Esophagus squamous epithelium (tissue), 5 donors: ENCODE measurements at regions not wholly inside any gene's neighbourhood (a gene's known extent, or its start where the extent isn't known, plus 50 kb on each side); places are given as distances from the start of the nearest gene placed in this dataset.

Experiments used
- DNase-seq: peaks from one replicate; lab custom pipeline; 2025; lab: John Stamatoyannopoulos, UW
- H3K27ac ChIP-seq, 4 donors: fragments of 200-600 bp; sonication (generic); one replicate each; pipeline ENCODE4 v1.5.1; 2016 to 2019; ENCODE audit warnings: mild to moderate bottlenecking in 1 of 4
- H3K27me3 ChIP-seq, 4 donors: fragments of 200-600 bp; sonication (generic); 1 replicate in 3 of 4; 2 replicates in 1 of 4; pipeline versions ENCODE4 v1.5.1 to v1.6.0; 2017 to 2021; ENCODE audit warnings: antibody characterized with exemption in 1 of 4
- H3K36me3 ChIP-seq, 3 donors: fragments of 200-600 bp; sonication (generic); one replicate each; pipeline ENCODE4 v1.5.1; 2016 to 2019
- H3K4me1 ChIP-seq, 3 donors: fragments of 200-600 bp; sonication (generic); one replicate each; pipeline ENCODE4 v1.5.1; 2017 to 2019
- H3K4me3 ChIP-seq, 4 donors: fragments of 200-600 bp; sonication (generic); 1 replicate in 3 of 4; 2 replicates in 1 of 4; pipeline ENCODE4 v1.5.1; 2016 to 2019; ENCODE audit warnings: mild to moderate bottlenecking in 2 of 4, moderate library complexity in 1 of 4
- H3K9me3 ChIP-seq, 3 donors: fragments of 200-600 bp; sonication (generic); one replicate each; pipeline ENCODE4 v1.5.1; 2016 to 2019
- POLR2A ChIP-seq, 4 donors: fragments of 450-650 bp; IDR thresholded peaks; one replicate each; pipeline ENCODE4 v1.6.1; 2017; ENCODE audit warnings: antibody characterized with exemption in 4 of 4, mild to moderate bottlenecking in 4 of 4, moderate library complexity in 3 of 4
- WGBS, 2 donors: methylation state at CpG; one replicate each; pipeline ENCODE4 v1.1.5; 2018; 5-methylcytosine and 5-hydroxymethylcytosine counted together
- intact Hi-C: fragments of 100-400 bp; cut with DNase I; formaldehyde crosslinking; loops from one replicate; pipeline ENCODE4 v1.15.0; 2022
- TF ChIP-seq, protein P1 (sequence below), 6 experiments: fragments of 450-650 bp in 4 of 6; fragments of 200-600 bp in 2 of 6; sonication (generic) in 2 of 6; IDR thresholded peaks; one replicate each; pipeline ENCODE4 v1.5.1; 2016 to 2019; ENCODE audit warnings: antibody characterized with exemption in 6 of 6, mild to moderate bottlenecking in 4 of 6, moderate library complexity in 4 of 6
- donor health status: DM: yes; HTN: yes; CAD: no.

DNA sequence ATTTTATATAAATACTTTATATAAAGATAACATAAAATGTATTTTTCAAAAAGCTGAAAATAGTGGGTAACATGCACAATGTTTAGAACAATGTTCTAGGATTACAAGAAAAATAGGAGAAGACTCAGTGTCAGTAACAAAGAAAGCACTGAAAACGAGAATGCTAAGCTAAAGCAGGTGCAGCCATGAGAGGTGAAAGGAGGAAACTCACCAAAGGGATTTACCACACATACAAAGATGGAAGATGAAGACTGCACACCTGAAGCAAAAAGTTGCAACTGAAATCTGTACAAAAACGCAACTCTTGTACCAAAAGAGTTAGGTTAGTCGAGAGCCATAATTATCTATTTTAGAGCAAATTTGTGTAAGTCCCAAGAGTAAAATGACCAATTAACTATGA is 1176.1 kb downstream of the LRFN5 start:
- intact Hi-C loops = no loop called here
- Histone ChIP-seq H3K4me3 (no peak overlapping the region), H3K9me3 (peaks cover 0 to 24% (median 10%) of the 10 kb centered on the region in 3 donors), H3K36me3 (no peaks in the 10 kb centered on the region), H3K27ac (no peak overlapping the region), H3K4me1 (no peaks in the 10 kb centered on the region), H3K27me3 (no peaks in the 10 kb centered on the region)
- 60 to 77% methylated on average over 3 of the region's 3 CpGs for WGBS, 2 donors
- TF ChIP-seq, protein P1, sequence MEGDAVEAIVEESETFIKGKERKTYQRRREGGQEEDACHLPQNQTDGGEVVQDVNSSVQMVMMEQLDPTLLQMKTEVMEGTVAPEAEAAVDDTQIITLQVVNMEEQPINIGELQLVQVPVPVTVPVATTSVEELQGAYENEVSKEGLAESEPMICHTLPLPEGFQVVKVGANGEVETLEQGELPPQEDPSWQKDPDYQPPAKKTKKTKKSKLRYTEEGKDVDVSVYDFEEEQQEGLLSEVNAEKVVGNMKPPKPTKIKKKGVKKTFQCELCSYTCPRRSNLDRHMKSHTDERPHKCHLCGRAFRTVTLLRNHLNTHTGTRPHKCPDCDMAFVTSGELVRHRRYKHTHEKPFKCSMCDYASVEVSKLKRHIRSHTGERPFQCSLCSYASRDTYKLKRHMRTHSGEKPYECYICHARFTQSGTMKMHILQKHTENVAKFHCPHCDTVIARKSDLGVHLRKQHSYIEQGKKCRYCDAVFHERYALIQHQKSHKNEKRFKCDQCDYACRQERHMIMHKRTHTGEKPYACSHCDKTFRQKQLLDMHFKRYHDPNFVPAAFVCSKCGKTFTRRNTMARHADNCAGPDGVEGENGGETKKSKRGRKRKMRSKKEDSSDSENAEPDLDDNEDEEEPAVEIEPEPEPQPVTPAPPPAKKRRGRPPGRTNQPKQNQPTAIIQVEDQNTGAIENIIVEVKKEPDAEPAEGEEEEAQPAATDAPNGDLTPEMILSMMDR (IDR thresholded peaks at IDR 0.05) = no peak
- TF ChIP-seq POLR2A (IDR thresholded peaks at IDR 0.05) = no peak
- no peak for DNase-seq

DNA sequence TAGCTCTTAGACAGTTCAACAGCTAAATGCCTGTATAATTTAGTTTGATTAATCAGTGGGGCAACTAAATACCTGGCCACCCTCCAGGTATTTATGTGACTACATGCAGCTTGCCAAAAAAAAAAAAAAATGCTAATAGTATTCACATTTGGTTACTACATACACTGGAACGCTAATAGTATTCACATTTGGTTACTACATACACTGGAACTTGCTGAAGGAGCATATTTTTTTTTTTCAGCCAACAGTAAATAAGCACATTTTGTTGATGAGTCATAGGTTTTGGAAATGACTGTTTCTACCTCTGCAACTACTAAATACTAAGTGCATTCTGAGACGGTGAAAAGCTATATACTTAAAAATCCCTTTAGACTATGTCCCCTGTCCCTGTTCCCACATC is 1172.3 kb downstream of the LRFN5 start:
- DNase-seq = no peak
- Histone ChIP-seq H3K4me1 (no peaks in the 10 kb centered on the region), H3K27me3 (no peaks in the 10 kb centered on the region), H3K27ac (no peak overlapping the region), H3K36me3 (no peaks in the 10 kb centered on the region), H3K4me3 (no peak overlapping the region), H3K9me3 (peaks cover 0 to 4% (median 0%) of the 10 kb centered on the region in 3 donors)
- no peak for TF ChIP-seq POLR2A (IDR thresholded peaks at IDR 0.05)
- TF ChIP-seq, protein P1 (IDR thresholded peaks at IDR 0.05) = no peak
- 52 to 79% methylated on average over 2 of the region's 2 CpGs for WGBS, 2 donors
- intact Hi-C loops = no loop called here

DNA sequence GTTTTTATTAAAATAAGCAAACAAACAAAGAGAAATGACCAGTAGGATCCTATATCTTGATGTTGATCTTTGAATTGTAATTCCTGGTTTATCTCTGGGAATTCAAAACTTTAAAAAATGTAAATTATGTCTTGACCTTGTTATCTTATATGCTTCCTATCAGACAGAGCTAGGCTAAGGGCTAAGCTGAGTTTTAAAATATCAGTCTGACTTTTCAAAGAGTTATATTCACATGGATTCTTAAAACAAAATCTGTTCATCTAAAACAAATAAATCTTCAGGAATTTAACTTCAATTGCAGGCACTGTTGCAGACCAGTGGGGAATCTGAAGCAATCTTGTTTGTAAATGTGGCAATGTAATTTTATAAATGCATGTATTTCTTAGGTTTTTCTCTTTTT is 1144.1 kb downstream of the LRFN5 start:
- intact Hi-C loops = no loop called here
- no peak for DNase-seq
- Histone ChIP-seq H3K27ac (no peak overlapping the region), H3K9me3 (no peaks in the 10 kb centered on the region), H3K4me1 (no peaks in the 10 kb centered on the region), H3K27me3 (no peaks in the 10 kb centered on the region), H3K4me3 (no peak overlapping the region), H3K36me3 (no peaks in the 10 kb centered on the region)
- no peak for TF ChIP-seq POLR2A (IDR thresholded peaks at IDR 0.05)
- TF ChIP-seq, protein P1 (IDR thresholded peaks at IDR 0.05) = no peak

DNA sequence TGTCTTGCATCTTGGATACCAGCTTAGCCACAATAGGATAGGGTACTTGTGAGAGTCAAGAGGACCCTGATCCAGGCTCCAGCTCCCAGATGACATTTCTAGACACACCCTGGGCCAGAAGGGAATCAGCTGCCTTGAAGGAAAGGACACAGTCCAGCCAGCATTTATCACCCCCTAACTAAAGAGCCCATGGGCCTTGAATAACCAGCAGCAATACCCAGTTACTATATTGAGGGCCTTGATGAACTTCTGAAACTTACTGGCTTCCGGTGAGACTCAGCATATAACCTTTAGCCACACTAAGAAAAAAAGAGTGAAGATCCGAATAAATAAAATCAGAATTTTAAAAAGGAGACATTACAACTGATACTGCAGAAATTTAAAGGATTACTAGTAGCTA is 1135.4 kb downstream of the LRFN5 start:
- no peaks in the 10 kb centered on the region for H3K9me3 ChIP-seq
- H3K27me3 ChIP-seq = no peaks in the 10 kb centered on the region
- no peak for DNase-seq
- no peaks in the 10 kb centered on the region for H3K36me3 ChIP-seq
- no peak overlapping the region for H3K27ac ChIP-seq
- TF ChIP-seq, protein P1 (IDR thresholded peaks at IDR 0.05) = no peak
- no peak for TF ChIP-seq POLR2A (IDR thresholded peaks at IDR 0.05)
- intact Hi-C loops = no loop called here
- H3K4me1 ChIP-seq = no peaks in the 10 kb centered on the region
- 41 to 53% methylated on average over 2 of the region's 2 CpGs for WGBS, 2 donors
- H3K4me3 ChIP-seq = no peak overlapping the region

DNA sequence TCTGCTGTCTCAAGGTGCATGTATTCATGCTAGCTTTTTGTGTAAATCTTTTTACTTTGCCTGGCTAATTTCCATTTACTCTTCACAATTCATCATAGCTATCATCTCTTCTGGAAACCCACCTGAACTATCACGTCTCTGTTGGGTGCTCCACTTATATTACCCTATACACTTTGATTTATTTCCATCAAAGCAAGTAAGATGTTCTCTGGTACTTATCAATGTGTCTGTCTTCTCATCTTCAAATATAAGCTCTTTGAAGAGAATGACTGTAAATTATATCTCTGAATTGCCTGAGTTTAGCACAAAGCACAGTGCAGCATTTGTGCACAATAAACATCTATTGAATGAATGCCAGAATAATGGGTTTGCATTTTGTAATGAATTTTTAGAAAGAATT is 1129.7 kb downstream of the LRFN5 start:
- 36 to 59% methylated on average over 1 of the region's 1 CpG for WGBS, 2 donors
- no peak for DNase-seq
- H3K36me3 ChIP-seq = no peaks in the 10 kb centered on the region
- H3K4me3 ChIP-seq = no peak overlapping the region
- TF ChIP-seq, protein P1 (IDR thresholded peaks at IDR 0.05) = no peak
- no peak for TF ChIP-seq POLR2A (IDR thresholded peaks at IDR 0.05)
- no peaks in the 10 kb centered on the region for H3K9me3 ChIP-seq
- no peaks in the 10 kb centered on the region for H3K27me3 ChIP-seq
- intact Hi-C loops = no loop called here
- H3K27ac ChIP-seq = no peak overlapping the region
- no peaks in the 10 kb centered on the region for H3K4me1 ChIP-seq
